ENCODE measurements at regions not wholly inside any gene's neighbourhood (a gene's known extent, or its start where the extent isn't known, plus 50 kb on each side); places are given as distances from the start of the nearest gene placed in this dataset.

GRCh38 chr1:79807816-79808215 lies 801.3 kb upstream of the ADGRL4 start:
- DNase-seq (ENCODE audit: low read depth in 1 of 2, low spot score in 1 of 2): no peak
- Histone ChIP-seq H3K4me3 (replicated peaks; ENCODE audit: insufficient read depth, low read length) (no peak overlapping the region), H3K27me3 (ENCODE audit: insufficient read depth, poor library complexity, severe bottlenecking) (no peaks in the 10 kb centered on the region), H3K27ac (replicated peaks) (no peak overlapping the region)
- no peak for TF ChIP-seq POLR2AphosphoS5 (IDR thresholded peaks at IDR 0.05; ENCODE audit: low read depth)
- TF ChIP-seq, protein P1, sequence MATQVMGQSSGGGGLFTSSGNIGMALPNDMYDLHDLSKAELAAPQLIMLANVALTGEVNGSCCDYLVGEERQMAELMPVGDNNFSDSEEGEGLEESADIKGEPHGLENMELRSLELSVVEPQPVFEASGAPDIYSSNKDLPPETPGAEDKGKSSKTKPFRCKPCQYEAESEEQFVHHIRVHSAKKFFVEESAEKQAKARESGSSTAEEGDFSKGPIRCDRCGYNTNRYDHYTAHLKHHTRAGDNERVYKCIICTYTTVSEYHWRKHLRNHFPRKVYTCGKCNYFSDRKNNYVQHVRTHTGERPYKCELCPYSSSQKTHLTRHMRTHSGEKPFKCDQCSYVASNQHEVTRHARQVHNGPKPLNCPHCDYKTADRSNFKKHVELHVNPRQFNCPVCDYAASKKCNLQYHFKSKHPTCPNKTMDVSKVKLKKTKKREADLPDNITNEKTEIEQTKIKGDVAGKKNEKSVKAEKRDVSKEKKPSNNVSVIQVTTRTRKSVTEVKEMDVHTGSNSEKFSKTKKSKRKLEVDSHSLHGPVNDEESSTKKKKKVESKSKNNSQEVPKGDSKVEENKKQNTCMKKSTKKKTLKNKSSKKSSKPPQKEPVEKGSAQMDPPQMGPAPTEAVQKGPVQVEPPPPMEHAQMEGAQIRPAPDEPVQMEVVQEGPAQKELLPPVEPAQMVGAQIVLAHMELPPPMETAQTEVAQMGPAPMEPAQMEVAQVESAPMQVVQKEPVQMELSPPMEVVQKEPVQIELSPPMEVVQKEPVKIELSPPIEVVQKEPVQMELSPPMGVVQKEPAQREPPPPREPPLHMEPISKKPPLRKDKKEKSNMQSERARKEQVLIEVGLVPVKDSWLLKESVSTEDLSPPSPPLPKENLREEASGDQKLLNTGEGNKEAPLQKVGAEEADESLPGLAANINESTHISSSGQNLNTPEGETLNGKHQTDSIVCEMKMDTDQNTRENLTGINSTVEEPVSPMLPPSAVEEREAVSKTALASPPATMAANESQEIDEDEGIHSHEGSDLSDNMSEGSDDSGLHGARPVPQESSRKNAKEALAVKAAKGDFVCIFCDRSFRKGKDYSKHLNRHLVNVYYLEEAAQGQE (IDR thresholded peaks at IDR 0.05; ENCODE audit: insufficient replicate concordance, low read depth): no peak
- TF ChIP-seq GABPA (IDR thresholded peaks at IDR 0.05; ENCODE audit: low read depth): no peak
- TF ChIP-seq SPI1 (IDR thresholded peaks at IDR 0.05; ENCODE audit: borderline replicate concordance, low read depth): no peak
- TF ChIP-seq, protein P2, sequence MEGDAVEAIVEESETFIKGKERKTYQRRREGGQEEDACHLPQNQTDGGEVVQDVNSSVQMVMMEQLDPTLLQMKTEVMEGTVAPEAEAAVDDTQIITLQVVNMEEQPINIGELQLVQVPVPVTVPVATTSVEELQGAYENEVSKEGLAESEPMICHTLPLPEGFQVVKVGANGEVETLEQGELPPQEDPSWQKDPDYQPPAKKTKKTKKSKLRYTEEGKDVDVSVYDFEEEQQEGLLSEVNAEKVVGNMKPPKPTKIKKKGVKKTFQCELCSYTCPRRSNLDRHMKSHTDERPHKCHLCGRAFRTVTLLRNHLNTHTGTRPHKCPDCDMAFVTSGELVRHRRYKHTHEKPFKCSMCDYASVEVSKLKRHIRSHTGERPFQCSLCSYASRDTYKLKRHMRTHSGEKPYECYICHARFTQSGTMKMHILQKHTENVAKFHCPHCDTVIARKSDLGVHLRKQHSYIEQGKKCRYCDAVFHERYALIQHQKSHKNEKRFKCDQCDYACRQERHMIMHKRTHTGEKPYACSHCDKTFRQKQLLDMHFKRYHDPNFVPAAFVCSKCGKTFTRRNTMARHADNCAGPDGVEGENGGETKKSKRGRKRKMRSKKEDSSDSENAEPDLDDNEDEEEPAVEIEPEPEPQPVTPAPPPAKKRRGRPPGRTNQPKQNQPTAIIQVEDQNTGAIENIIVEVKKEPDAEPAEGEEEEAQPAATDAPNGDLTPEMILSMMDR (IDR thresholded peaks at IDR 0.05; ENCODE audit: insufficient read depth, low read length): no peak

DNA sequence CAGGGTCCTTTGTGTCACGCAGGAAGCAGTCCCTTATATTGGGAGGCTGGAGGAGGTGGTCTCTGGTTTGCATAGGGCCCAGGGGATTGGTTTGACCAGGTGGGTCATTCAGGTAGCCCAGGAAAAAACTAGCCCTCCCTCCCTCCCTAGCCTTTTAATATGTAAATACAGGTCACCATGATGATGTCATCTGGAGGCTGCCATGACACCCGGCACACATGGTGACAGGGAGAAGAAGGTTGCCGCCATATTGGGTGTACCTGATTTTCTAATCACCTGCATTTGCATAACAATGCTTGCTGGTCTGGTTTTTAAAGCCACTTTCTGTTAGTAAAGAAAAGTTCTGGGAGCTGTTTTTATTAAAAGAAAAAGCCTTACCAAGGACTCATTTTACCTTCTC lies 791.0 kb upstream of the ADGRL4 start:
- no peak for TF ChIP-seq POLR2AphosphoS5 (IDR thresholded peaks at IDR 0.05; ENCODE audit: low read depth)
- Histone ChIP-seq H3K27ac (replicated peaks) (no peak overlapping the region), H3K27me3 (ENCODE audit: insufficient read depth, poor library complexity, severe bottlenecking) (no peaks in the 10 kb centered on the region), H3K4me3 (replicated peaks; ENCODE audit: insufficient read depth, low read length) (no peak overlapping the region)
- DNase-seq (ENCODE audit: low read depth in 1 of 2, low spot score in 1 of 2): no peak

GRCh38 chr1:79796434-79796833 lies 789.9 kb upstream of the ADGRL4 start:
- no peaks in the 10 kb centered on the region for H3K27me3 ChIP-seq (ENCODE audit: insufficient read depth, poor library complexity, severe bottlenecking)
- H3K27ac ChIP-seq (replicated peaks): no peak overlapping the region
- TF ChIP-seq SPI1 (IDR thresholded peaks at IDR 0.05; ENCODE audit: borderline replicate concordance, low read depth) (no peak), POLR2AphosphoS5 (IDR thresholded peaks at IDR 0.05; ENCODE audit: low read depth) (no peak), GABPA (IDR thresholded peaks at IDR 0.05; ENCODE audit: low read depth) (no peak)
- TF ChIP-seq, protein P2 (IDR thresholded peaks at IDR 0.05; ENCODE audit: insufficient read depth, low read length): no peak
- TF ChIP-seq, protein P1 (IDR thresholded peaks at IDR 0.05; ENCODE audit: insufficient replicate concordance, low read depth): no peak
- H3K4me3 ChIP-seq (replicated peaks; ENCODE audit: insufficient read depth, low read length): no peak overlapping the region
- no peak for DNase-seq (ENCODE audit: low read depth in 1 of 2, low spot score in 1 of 2)

GRCh38 chr1:79792219-79792930 lies 785.8 kb upstream of the ADGRL4 start:
- no peak for DNase-seq (ENCODE audit: low read depth in 1 of 2, low spot score in 1 of 2)

More at GRCh38 chr1:79792219-79792930, 785.8 kb upstream of the ADGRL4 start:
- TF ChIP-seq, protein P2 (IDR thresholded peaks at IDR 0.05; ENCODE audit: insufficient read depth, low read length): no peak
- TF ChIP-seq, protein P1 (IDR thresholded peaks at IDR 0.05; ENCODE audit: insufficient replicate concordance, low read depth): no peak
- TF ChIP-seq SPI1 (IDR thresholded peaks at IDR 0.05; ENCODE audit: borderline replicate concordance, low read depth): no peak
- no peak for TF ChIP-seq POLR2AphosphoS5 (IDR thresholded peaks at IDR 0.05; ENCODE audit: low read depth)
- TF ChIP-seq GABPA (IDR thresholded peaks at IDR 0.05; ENCODE audit: low read depth): no peak
- no peaks in the 10 kb centered on the region for H3K27me3 ChIP-seq (ENCODE audit: insufficient read depth, poor library complexity, severe bottlenecking)
- no peak overlapping the region for H3K4me3 ChIP-seq (replicated peaks; ENCODE audit: insufficient read depth, low read length)
- no peak overlapping the region for H3K27ac ChIP-seq (replicated peaks)
